Aorta (tissue), 5 donors: ENCODE measurements at regions not wholly inside any gene's neighbourhood (a gene's known extent, or its start where the extent isn't known, plus 50 kb on each side); places are given as distances from the start of the nearest gene placed in this dataset.

Source experiments
- ATAC-seq: fragments of 200-7000 bp; cut with Tn5 transposase; one replicate; pipeline ENCODE4 v1.9.1; 2022; ENCODE audit warnings: moderate library complexity; ENCODE audit not compliant: low FRiP score
- DNase-seq, 2 donors: peaks; one replicate each; pipeline ENCODE4 v3.0.0-alpha.2; 2020
- H3K27ac ChIP-seq, 2 donors: one replicate each; pipeline ENCODE4 v1.5.1; 2013; ENCODE audit warnings: low read length in 2 of 2, mild to moderate bottlenecking in 2 of 2, moderate library complexity in 2 of 2, control low read depth in 1 of 2, inconsistent platforms in 1 of 2, low read depth in 1 of 2
- H3K27me3 ChIP-seq, 2 donors: one replicate each; pipeline ENCODE4 v1.6.1; 2013; ENCODE audit warnings: control low read depth in 1 of 2, low read length in 1 of 2, mild to moderate bottlenecking in 1 of 2, moderate library complexity in 1 of 2; ENCODE audit not compliant: insufficient read depth in 2 of 2, control insufficient read depth in 1 of 2
- H3K36me3 ChIP-seq, 2 donors: one replicate each; pipeline ENCODE4 v1.6.1; 2013; ENCODE audit warnings: control low read depth in 1 of 2, low read length in 1 of 2, mild to moderate bottlenecking in 1 of 2; ENCODE audit not compliant: insufficient read depth in 2 of 2, control insufficient read depth in 1 of 2
- H3K4me1 ChIP-seq, 2 donors: one replicate each; pipeline ENCODE4 v1.6.1; 2013; ENCODE audit warnings: low read length in 2 of 2, control low read depth in 1 of 2, mild to moderate bottlenecking in 1 of 2, moderate library complexity in 1 of 2; ENCODE audit not compliant: insufficient read depth in 2 of 2, control insufficient read depth in 1 of 2
- H3K4me3 ChIP-seq, 2 donors: one replicate each; pipeline ENCODE4 v1.5.1; 2013; ENCODE audit warnings: low read length in 2 of 2, control low read depth in 1 of 2, mild to moderate bottlenecking in 1 of 2
- H3K9me3 ChIP-seq: one replicate; pipeline ENCODE4 v1.6.1; 2013; ENCODE audit warnings: mild to moderate bottlenecking, low read length; ENCODE audit not compliant: control insufficient read depth
- WGBS, 2 donors: extraction: QIAGEN DNeasy Blood & Tissue Kit; methylation state at CpG; one replicate each; pipeline ENCODE4 v1.1.7; 2013; 5-methylcytosine and 5-hydroxymethylcytosine counted together
- intact Hi-C, 2 donors: fragments of 100-400 bp; cut with DNase I; formaldehyde crosslinking; loops; one replicate each; pipeline versions ENCODE4 v1.14.2 to v1.15.0; 2022
- donor health status: healthy with polysubstance abuse.
- donor health status: Bipolar disorder and iron deficiency.
- donor health status: DM: no; HTN: no; CAD: no.
- donor health status: DM: no; HTN: no; CAD: no.
- donor health status: DM: yes; HTN: yes; CAD: no.

- no peaks in the 10 kb centered on the region for H3K27me3 ChIP-seq
- no peak for ATAC-seq
- no peak for DNase-seq
- 88 to 89% methylated on average over 32 of the region's 32 CpGs for whole genome bisulfite sequencing, 2 donors
- no peak overlapping the region for H3K27ac ChIP-seq
- intact Hi-C loops: no loop called here
- H3K4me1 ChIP-seq: no peaks in the 10 kb centered on the region
- no peaks in the 10 kb centered on the region for H3K9me3 ChIP-seq
- H3K36me3 ChIP-seq: no peaks in the 10 kb centered on the region
- no peak overlapping the region for H3K4me3 ChIP-seq
These were observed 268.6 kb upstream of the RAB6C start for GRCh38 chr2:129710670-129711495.

GRCh38 chr2:129711816-129712675 lies 267.4 kb upstream of the RAB6C start:
- H3K27me3 ChIP-seq: no peaks in the 10 kb centered on the region
- H3K4me1 ChIP-seq: no peaks in the 10 kb centered on the region
- no peak overlapping the region for H3K27ac ChIP-seq
- WGBS, 2 donors: 63 to 67% methylated on average over 7 of the region's 7 CpGs
- no peaks in the 10 kb centered on the region for H3K9me3 ChIP-seq
- H3K36me3 ChIP-seq: no peaks in the 10 kb centered on the region
- intact Hi-C loops: no loop called here
- ATAC-seq (no peak), DNase-seq (no peak)
- no peak overlapping the region for H3K4me3 ChIP-seq

GRCh38 chr2:129712676-129712985 lies 266.8 kb upstream of the RAB6C start:
- intact Hi-C loops: no loop called here
- DNase-seq: no peak
- Histone ChIP-seq H3K27me3 (no peaks in the 10 kb centered on the region), H3K4me1 (no peaks in the 10 kb centered on the region), H3K4me3 (no peak overlapping the region), H3K9me3 (no peaks in the 10 kb centered on the region), H3K27ac (no peak overlapping the region), H3K36me3 (no peaks in the 10 kb centered on the region)
- no peak for ATAC-seq
- WGBS, 2 donors: 66 to 71% methylated on average over 7 of the region's 7 CpGs

GRCh38 chr2:129713337-129713736 lies 266.1 kb upstream of the RAB6C start:
- no peaks in the 10 kb centered on the region for H3K4me1 ChIP-seq
- ATAC-seq (no peak), DNase-seq (no peak)
- H3K4me3 ChIP-seq: no peak overlapping the region
- H3K9me3 ChIP-seq: no peaks in the 10 kb centered on the region
- WGBS, 2 donors: 88 to 90% methylated on average over 9 of the region's 9 CpGs
- no peaks in the 10 kb centered on the region for H3K27me3 ChIP-seq
- no peaks in the 10 kb centered on the region for H3K36me3 ChIP-seq
- intact Hi-C loops: no loop called here
- no peak overlapping the region for H3K27ac ChIP-seq

- Histone ChIP-seq H3K4me1 (no peaks in the 10 kb centered on the region), H3K27ac (no peak overlapping the region), H3K36me3 (no peaks in the 10 kb centered on the region), H3K4me3 (no peak overlapping the region), H3K9me3 (no peaks in the 10 kb centered on the region), H3K27me3 (no peaks in the 10 kb centered on the region)
- intact Hi-C loops: no loop called here
- no peak for ATAC-seq
- no peak for DNase-seq
- 79 to 84% methylated on average over 12 of the region's 12 CpGs for WGBS, 2 donors
These were observed 262.5 kb upstream of the RAB6C start for GRCh38 chr2:129716781-129717559.

- 38 to 47% methylated on average over 11 of the region's 11 CpGs for WGBS, 2 donors
- Histone ChIP-seq H3K4me3 (no peak overlapping the region), H3K36me3 (no peaks in the 10 kb centered on the region), H3K27me3 (no peaks in the 10 kb centered on the region), H3K27ac (no peak overlapping the region), H3K4me1 (no peaks in the 10 kb centered on the region), H3K9me3 (no peaks in the 10 kb centered on the region)
- intact Hi-C loops: no loop called here
- no peak for ATAC-seq
- DNase-seq: no peak
These were observed 261.8 kb upstream of the RAB6C start for GRCh38 chr2:129717560-129718130.

- intact Hi-C loops: no loop called here
- Histone ChIP-seq H3K9me3 (no peaks in the 10 kb centered on the region), H3K4me1 (no peaks in the 10 kb centered on the region), H3K27me3 (no peaks in the 10 kb centered on the region), H3K4me3 (no peak overlapping the region), H3K36me3 (no peaks in the 10 kb centered on the region), H3K27ac (no peak overlapping the region)
- DNase-seq (no peak), ATAC-seq (no peak)
- 33 to 34% methylated on average over 3 of the region's 3 CpGs for WGBS, 2 donors
These were observed 260.1 kb upstream of the RAB6C start for GRCh38 chr2:129719335-129719734.

GRCh38 chr2:129720360-129720759 lies 259.1 kb upstream of the RAB6C start:
- no peaks in the 10 kb centered on the region for H3K4me1 ChIP-seq
- ATAC-seq: no peak
- H3K27me3 ChIP-seq: no peaks in the 10 kb centered on the region
- H3K4me3 ChIP-seq: no peak overlapping the region
- no peaks in the 10 kb centered on the region for H3K36me3 ChIP-seq
- intact Hi-C loops: no loop called here
- WGBS, 2 donors: 89% methylated on average over 6 of the region's 6 CpGs
- H3K27ac ChIP-seq: no peak overlapping the region
- no peak for DNase-seq
- H3K9me3 ChIP-seq: no peaks in the 10 kb centered on the region
